Panc1 (cell line): ENCODE measurements at regions not wholly inside any gene's neighbourhood (a gene's known extent, or its start where the extent isn't known, plus 50 kb on each side); places are given as distances from the start of the nearest gene placed in this dataset.

Experiments
- POLR2AphosphoS5 ChIP-seq: IDR thresholded peaks from 2 replicates; pipeline ENCODE4 v1.6.1; 2012; ENCODE audit warnings: mild to moderate bottlenecking, low read depth, low read length, moderate library complexity
- TCF7L2 ChIP-seq: IDR thresholded peaks from 2 replicates; pipeline ENCODE4 v1.6.1; 2011; ENCODE audit warnings: mild to moderate bottlenecking, low read depth, low read length, inconsistent platforms
- TF ChIP-seq, protein P1 (sequence below): fragments of 450-650 bp; IDR thresholded peaks from 2 replicates; pipeline ENCODE4 v1.5.1; 2017; ENCODE audit warnings: mild to moderate bottlenecking
- TF ChIP-seq, protein P2 (sequence below), 2 experiments: IDR thresholded peaks; 2 replicates each; pipeline ENCODE4 v1.6.1; 2011 to 2012; ENCODE audit warnings: low read depth in 2 of 2, control low read depth in 1 of 2, low read length in 1 of 2, mild to moderate bottlenecking in 1 of 2, moderate library complexity in 1 of 2; ENCODE audit not compliant: insufficient read depth in 1 of 2

DNA sequence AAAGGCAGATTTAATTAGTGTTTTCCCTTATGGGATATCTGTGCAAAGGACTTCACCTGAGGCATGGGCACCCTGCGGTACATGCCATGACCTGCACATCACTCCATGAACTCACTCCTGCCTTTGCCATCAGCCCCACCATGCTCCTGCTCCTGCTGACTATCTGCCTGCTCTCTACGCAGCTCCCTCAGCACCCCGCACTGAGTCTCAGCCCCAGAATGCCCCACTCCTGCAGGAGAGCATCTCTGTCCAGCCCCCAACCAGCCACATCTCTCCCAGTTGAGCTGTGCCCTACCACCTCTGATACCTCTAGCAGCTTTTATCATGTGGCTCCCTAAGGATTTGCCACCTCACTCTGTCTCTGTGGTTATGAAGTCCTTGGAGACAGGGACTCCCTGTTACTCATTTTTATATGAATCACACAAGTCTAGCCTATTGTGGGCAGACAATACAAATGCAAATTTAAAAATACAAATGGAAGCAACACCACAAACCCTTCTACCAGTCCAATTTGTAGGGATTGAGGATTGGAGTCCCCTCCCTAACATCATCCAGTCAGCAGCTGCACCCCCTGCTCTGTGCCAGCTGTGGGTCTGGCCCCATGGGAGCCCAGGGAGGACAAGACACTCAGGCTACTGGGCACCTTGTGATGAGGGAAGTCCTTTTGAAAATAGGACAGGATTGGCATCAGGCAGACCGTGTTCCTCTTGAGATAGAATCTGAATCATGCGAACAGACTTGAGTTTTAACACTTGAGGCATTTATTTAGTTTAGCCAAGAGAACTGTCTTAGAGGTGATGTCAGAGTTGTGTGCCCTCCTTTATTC, 689.6 kb upstream of the HS6ST1 start:
- TF ChIP-seq, protein P1, sequence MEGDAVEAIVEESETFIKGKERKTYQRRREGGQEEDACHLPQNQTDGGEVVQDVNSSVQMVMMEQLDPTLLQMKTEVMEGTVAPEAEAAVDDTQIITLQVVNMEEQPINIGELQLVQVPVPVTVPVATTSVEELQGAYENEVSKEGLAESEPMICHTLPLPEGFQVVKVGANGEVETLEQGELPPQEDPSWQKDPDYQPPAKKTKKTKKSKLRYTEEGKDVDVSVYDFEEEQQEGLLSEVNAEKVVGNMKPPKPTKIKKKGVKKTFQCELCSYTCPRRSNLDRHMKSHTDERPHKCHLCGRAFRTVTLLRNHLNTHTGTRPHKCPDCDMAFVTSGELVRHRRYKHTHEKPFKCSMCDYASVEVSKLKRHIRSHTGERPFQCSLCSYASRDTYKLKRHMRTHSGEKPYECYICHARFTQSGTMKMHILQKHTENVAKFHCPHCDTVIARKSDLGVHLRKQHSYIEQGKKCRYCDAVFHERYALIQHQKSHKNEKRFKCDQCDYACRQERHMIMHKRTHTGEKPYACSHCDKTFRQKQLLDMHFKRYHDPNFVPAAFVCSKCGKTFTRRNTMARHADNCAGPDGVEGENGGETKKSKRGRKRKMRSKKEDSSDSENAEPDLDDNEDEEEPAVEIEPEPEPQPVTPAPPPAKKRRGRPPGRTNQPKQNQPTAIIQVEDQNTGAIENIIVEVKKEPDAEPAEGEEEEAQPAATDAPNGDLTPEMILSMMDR: no peak
- TF ChIP-seq POLR2AphosphoS5 (no peak), TCF7L2 (no peak)
- TF ChIP-seq, protein P2, sequence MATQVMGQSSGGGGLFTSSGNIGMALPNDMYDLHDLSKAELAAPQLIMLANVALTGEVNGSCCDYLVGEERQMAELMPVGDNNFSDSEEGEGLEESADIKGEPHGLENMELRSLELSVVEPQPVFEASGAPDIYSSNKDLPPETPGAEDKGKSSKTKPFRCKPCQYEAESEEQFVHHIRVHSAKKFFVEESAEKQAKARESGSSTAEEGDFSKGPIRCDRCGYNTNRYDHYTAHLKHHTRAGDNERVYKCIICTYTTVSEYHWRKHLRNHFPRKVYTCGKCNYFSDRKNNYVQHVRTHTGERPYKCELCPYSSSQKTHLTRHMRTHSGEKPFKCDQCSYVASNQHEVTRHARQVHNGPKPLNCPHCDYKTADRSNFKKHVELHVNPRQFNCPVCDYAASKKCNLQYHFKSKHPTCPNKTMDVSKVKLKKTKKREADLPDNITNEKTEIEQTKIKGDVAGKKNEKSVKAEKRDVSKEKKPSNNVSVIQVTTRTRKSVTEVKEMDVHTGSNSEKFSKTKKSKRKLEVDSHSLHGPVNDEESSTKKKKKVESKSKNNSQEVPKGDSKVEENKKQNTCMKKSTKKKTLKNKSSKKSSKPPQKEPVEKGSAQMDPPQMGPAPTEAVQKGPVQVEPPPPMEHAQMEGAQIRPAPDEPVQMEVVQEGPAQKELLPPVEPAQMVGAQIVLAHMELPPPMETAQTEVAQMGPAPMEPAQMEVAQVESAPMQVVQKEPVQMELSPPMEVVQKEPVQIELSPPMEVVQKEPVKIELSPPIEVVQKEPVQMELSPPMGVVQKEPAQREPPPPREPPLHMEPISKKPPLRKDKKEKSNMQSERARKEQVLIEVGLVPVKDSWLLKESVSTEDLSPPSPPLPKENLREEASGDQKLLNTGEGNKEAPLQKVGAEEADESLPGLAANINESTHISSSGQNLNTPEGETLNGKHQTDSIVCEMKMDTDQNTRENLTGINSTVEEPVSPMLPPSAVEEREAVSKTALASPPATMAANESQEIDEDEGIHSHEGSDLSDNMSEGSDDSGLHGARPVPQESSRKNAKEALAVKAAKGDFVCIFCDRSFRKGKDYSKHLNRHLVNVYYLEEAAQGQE (IDR thresholded peaks at IDR 0.05; ENCODE audit: insufficient read depth in 1 of 2, low read depth in 2 of 2, low read length in 1 of 2): no peak
